CD14-positive monocyte (primary cell): ENCODE measurements at regions not wholly inside any gene's neighbourhood (a gene's known extent, or its start where the extent isn't known, plus 50 kb on each side); places are given as distances from the start of the nearest gene placed in this dataset.

ENCODE experiments used
- DNase-seq, 3 donors: peaks; one replicate each; pipeline ENCODE4 v3.0.0-alpha.2; 2011 to 2022
- H2AFZ ChIP-seq: 2 replicates; pipeline ENCODE4 v1.6.0; 2012; ENCODE audit warnings: mild to moderate bottlenecking, low read depth, low read length, inconsistent platforms; ENCODE audit not compliant: insufficient read depth, poor library complexity, severe bottlenecking
- H3K27ac ChIP-seq, 2 donors: 1 replicate in 1 of 2; 2 replicates in 1 of 2; pipeline ENCODE4 v1.5.1; 2012 to 2013; ENCODE audit warnings: low read length in 2 of 2, control low read depth in 1 of 2, inconsistent platforms in 1 of 2, low read depth in 1 of 2, mild to moderate bottlenecking in 1 of 2
- H3K27me3 ChIP-seq, 2 donors: one replicate each; pipeline versions ENCODE4 v1.6.0 to v1.6.1; 2011 to 2013; ENCODE audit warnings: low read length in 2 of 2; ENCODE audit not compliant: control insufficient read depth in 2 of 2, insufficient read depth in 2 of 2
- H3K36me3 ChIP-seq, 2 donors: replicated peaks in 1 of 2; 1 replicate in 1 of 2; 2 replicates in 1 of 2; pipeline versions ENCODE4 v1.5.1 to v1.6.1; 2012 to 2013; ENCODE audit warnings: low read length in 2 of 2, control low read depth in 1 of 2, inconsistent platforms in 1 of 2, mild to moderate bottlenecking in 1 of 2; ENCODE audit not compliant: insufficient read depth in 2 of 2, control insufficient read depth in 1 of 2
- H3K4me1 ChIP-seq, 2 donors: 1 replicate in 1 of 2; 2 replicates in 1 of 2; pipeline versions ENCODE4 v1.5.1 to v1.6.1; 2012 to 2013; ENCODE audit warnings: low read length in 2 of 2, control low read depth in 1 of 2, inconsistent platforms in 1 of 2, mild to moderate bottlenecking in 1 of 2, moderate library complexity in 1 of 2; ENCODE audit not compliant: insufficient read depth in 2 of 2, control insufficient read depth in 1 of 2
- H3K4me2 ChIP-seq: replicated peaks from 2 replicates; pipeline ENCODE3; 2012; ENCODE audit warnings: low read length, moderate library complexity, mild to moderate bottlenecking; ENCODE audit not compliant: poor library complexity, severe bottlenecking; ENCODE audit errors: extremely low read depth
- H3K4me3 ChIP-seq, 3 experiments: fragments of 200-600 bp in 1 of 3; sonication (generic) in 1 of 3; replicated peaks in 1 of 3; 1 replicate in 2 of 3; 2 replicates in 1 of 3; pipeline ENCODE4 v1.5.1; 2011 to 2013; ENCODE audit warnings: low read length in 3 of 3, mild to moderate bottlenecking in 3 of 3, control low read depth in 2 of 3, low read depth in 2 of 3, inconsistent platforms in 1 of 3, moderate library complexity in 1 of 3
- H3K79me2 ChIP-seq: 2 replicates; pipeline ENCODE4 v1.6.0; 2012; ENCODE audit warnings: mild to moderate bottlenecking, control low read depth, inconsistent platforms, low read length, moderate library complexity; ENCODE audit not compliant: insufficient read depth
- H3K9ac ChIP-seq: 2 replicates; pipeline ENCODE4 v1.6.0; 2017; ENCODE audit warnings: low read length, mild to moderate bottlenecking; ENCODE audit not compliant: insufficient read depth, poor library complexity, severe bottlenecking
- H3K9me3 ChIP-seq, 2 donors: replicated peaks in 1 of 2; 1 replicate in 1 of 2; 2 replicates in 1 of 2; pipeline versions ENCODE4 v1.5.1 to v1.6.1; 2012 to 2013; ENCODE audit warnings: low read length in 2 of 2, control low read depth in 1 of 2; ENCODE audit not compliant: control insufficient read depth in 1 of 2, insufficient read depth in 1 of 2
- H4K20me1 ChIP-seq: 2 replicates; pipeline ENCODE4 v1.6.0; 2012; ENCODE audit warnings: mild to moderate bottlenecking, low read length, control low read depth, moderate library complexity; ENCODE audit not compliant: insufficient read depth
- H3K27ac Mint-ChIP-seq, 7 donors: one replicate each; pipeline ENCODE4 v1.8.0; 2020; ENCODE audit warnings: mild to moderate bottlenecking in 7 of 7, mixed read lengths in 7 of 7, moderate library complexity in 6 of 7, inconsistent platforms in 2 of 7
- H3K27me3 Mint-ChIP-seq, 3 donors: one replicate each; pipeline ENCODE4 v1.8.0; 2021 to 2022; ENCODE audit warnings: low read depth in 3 of 3, mild to moderate bottlenecking in 3 of 3, mixed read lengths in 3 of 3, moderate library complexity in 3 of 3, inconsistent platforms in 1 of 3
- H3K36me3 Mint-ChIP-seq, 2 donors: one replicate each; pipeline ENCODE4 v1.8.0; 2020; ENCODE audit warnings: mixed read lengths in 2 of 2, inconsistent platforms in 1 of 2, mild to moderate bottlenecking in 1 of 2
- H3K4me1 Mint-ChIP-seq: one replicate; pipeline ENCODE4 v1.8.0; 2020; ENCODE audit warnings: mild to moderate bottlenecking, mixed read lengths
- H3K4me3 Mint-ChIP-seq, 2 donors: one replicate each; pipeline ENCODE4 v1.8.0; 2020; ENCODE audit warnings: mild to moderate bottlenecking in 2 of 2, mixed read lengths in 2 of 2, moderate library complexity in 1 of 2
- H3K9me3 Mint-ChIP-seq, 7 donors: one replicate each; pipeline ENCODE4 v1.8.0; 2020 to 2022; ENCODE audit warnings: mixed read lengths in 7 of 7, mild to moderate bottlenecking in 6 of 7, moderate library complexity in 6 of 7, inconsistent platforms in 2 of 7
- CTCF ChIP-seq: fragments of 200-600 bp; IDR thresholded peaks from one replicate; pipeline ENCODE4 v1.8.0; 2022; ENCODE audit warnings: antibody characterized with exemption, mild to moderate bottlenecking
- WGBS: methylation state at CpG from one replicate; pipeline ENCODE4 v1.1.5; 2013; ENCODE audit warnings: missing lambda C conversion rate; ENCODE audit not compliant: insufficient coverage; 5-methylcytosine and 5-hydroxymethylcytosine counted together
- intact Hi-C, 2 donors: fragments of 100-400 bp; cut with micrococcal nuclease; formaldehyde crosslinking; loops; one replicate each; pipeline versions ENCODE4 v1.15.0 to v1.15.1; 2023

DNA sequence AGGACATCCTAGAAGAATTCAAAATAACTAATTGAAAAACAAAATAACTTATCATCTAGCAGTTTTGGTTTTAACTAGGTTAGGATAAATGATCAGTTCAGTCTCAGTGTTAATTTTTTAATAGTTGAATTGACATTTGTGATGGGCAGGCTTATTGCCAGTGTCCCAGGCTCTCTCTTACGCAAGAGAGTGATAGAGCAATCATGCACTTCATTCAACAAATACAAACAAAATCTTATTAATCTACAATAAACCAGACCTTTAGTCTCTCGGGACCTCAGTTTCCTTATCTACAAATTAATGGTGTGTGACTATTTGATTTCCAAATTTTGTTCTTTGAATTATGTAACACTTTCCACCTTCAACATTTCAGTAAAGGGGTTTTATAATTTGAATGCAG is 385.9 kb upstream of the JAG1 start:
- Histone ChIP-seq H3K27ac (no peak overlapping the region), H3K9ac (no peak overlapping the region), H3K4me2 (no peak overlapping the region), H2AFZ (no peak overlapping the region), H3K27me3 (peaks cover 0 to 2% of the 10 kb centered on the region in 2 donors), H3K9me3 (no peaks in the 10 kb centered on the region), H3K4me3 (no peak overlapping the region), H3K36me3 (no peaks in the 10 kb centered on the region), H4K20me1 (no peaks in the 10 kb centered on the region), H3K79me2 (no peaks in the 10 kb centered on the region), H3K4me1 (peaks cover 12 to 18% of the 10 kb centered on the region in 2 donors)
- intact Hi-C loops = no loop called here
- Mint-ChIP-seq H3K9me3 (peaks cover 0 to 6% (median 3%) of the 10 kb centered on the region in 7 donors), H3K27ac (no peak overlapping the region), H3K4me1 (peaks cover 23% of the 10 kb centered on the region), H3K36me3 (no peaks in the 10 kb centered on the region), H3K27me3 (peaks cover 0 to 4% (median 3%) of the 10 kb centered on the region in 3 donors), H3K4me3 (no peak overlapping the region)
- no peak for DNase-seq
- WGBS = no CpG with 5 or more reads among the region's 2 CpGs
- TF ChIP-seq CTCF = no peak

DNA sequence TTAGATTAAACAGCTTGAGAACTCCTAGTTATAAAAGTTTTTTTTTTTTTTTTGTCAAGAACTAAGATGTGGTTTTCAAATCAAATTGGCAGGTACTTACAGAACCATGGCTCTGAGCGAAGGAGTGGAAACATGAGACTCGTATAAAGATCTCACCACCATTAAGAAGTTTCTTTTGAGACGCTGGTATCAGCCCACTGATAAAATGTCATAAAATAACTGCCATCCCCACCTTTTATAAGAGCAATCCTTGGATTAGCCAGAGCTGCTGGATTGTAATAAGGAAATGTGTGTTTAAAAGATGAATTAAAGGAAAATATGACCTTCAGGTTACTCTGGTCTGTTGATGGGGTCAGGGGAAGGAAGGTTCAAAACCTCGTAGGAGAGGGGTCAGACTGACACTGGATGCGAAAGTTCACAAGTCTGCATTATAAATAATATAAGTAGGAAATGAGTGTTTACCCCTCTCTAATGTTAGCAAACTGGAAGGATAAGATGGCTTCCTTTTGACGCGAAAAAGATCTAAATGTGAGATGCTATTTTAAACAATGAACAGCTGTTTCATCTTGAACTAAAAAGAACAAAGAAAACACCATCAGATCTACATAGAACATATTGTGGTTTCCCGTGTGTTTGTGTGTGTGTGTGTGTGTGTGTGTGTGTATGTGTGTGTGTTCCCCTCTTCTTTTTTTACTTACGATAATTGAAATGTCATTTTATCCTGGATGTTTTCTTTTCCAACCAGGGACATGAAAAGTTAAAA is 386.8 kb upstream of the JAG1 start:
- Histone ChIP-seq H3K4me1 (peaks cover 12 to 18% of the 10 kb centered on the region in 2 donors), H4K20me1 (no peaks in the 10 kb centered on the region), H3K36me3 (no peaks in the 10 kb centered on the region), H3K79me2 (no peaks in the 10 kb centered on the region), H2AFZ (no peak overlapping the region), H3K4me2 (no peak overlapping the region), H3K9me3 (no peaks in the 10 kb centered on the region), H3K9ac (no peak overlapping the region), H3K27ac (no peak overlapping the region), H3K27me3 (peaks cover 0 to 2% of the 10 kb centered on the region in 2 donors), H3K4me3 (no peak overlapping the region)
- WGBS = no CpG with 5 or more reads among the region's 9 CpGs
- no peak overlapping the region for H3K27ac Mint-ChIP-seq
- no peaks in the 10 kb centered on the region for H3K36me3 Mint-ChIP-seq
- peaks cover 23% of the 10 kb centered on the region for H3K4me1 Mint-ChIP-seq
- intact Hi-C loops = no loop called here
- peaks cover 0 to 6% (median 3%) of the 10 kb centered on the region in 7 donors for H3K9me3 Mint-ChIP-seq
- H3K27me3 Mint-ChIP-seq = peaks cover 0 to 4% (median 3%) of the 10 kb centered on the region in 3 donors
- DNase-seq = no peak
- TF ChIP-seq CTCF = no peak
- H3K4me3 Mint-ChIP-seq = peak overlapping the region in 1 of 2 donors; percentile 21
